HG03442 (cell line): ENCODE measurements at regions not wholly inside any gene's neighbourhood (a gene's known extent, or its start where the extent isn't known, plus 50 kb on each side); places are given as distances from the start of the nearest gene placed in this dataset.
"Not testable (repeated sequence)": the region's sequence is repeated elsewhere in the genome, so short reads cannot be mapped to it uniquely, and the experiment has no call there.

Source experiments
- ATAC-seq: cut with Tn5 transposase; IDR thresholded peaks from one replicate; pipeline ENCODE4 v1.9.1; 2021; ENCODE audit warnings: mild to moderate bottlenecking, moderate library complexity; ENCODE audit not compliant: unreplicated experiment

DNA sequence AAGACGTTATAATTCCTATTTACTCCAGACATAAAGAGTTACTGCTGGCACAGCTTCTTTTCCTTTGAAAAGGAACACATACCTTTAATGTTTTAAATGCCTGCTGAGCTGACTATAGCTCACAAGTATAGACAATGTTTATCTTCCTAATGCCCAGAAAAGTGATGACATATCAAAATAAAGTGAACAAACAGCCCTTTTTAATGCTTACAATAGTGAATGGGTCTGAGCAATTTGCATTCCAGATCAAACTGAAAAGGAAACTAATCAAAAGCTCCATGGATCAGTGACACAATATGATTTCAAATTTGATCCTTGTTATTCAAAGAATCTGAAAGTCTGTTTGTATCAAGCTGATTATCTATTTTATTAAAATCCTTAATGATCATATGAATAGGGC lies 233.6 kb upstream of the SEMA3E start:
- no peak for ATAC-seq

DNA sequence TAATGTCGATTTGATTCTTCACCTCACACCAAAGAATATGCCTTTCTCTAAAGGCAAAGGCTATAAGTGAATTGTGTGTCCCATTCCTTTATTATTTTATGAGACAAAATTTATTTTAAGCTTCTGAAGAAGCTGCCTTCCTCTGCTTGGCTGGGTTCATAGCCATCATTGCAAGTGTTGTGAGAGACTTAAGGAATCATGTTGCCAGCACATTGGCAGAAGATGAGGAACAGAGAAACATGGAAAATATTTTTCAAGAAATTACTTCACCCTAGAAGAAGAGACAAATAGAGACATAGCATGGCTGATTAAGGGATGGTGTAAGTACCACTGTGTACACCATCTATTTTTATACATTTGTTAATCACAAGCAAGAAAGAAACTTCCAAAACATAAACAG lies 230.1 kb upstream of the SEMA3E start:
- no peak for ATAC-seq

- ATAC-seq = no peak
Measured at GRCh38 chr7:83878614-83879013, 229.7 kb upstream of the SEMA3E start.

- ATAC-seq = no peak
Measured at GRCh38 chr7:83876593-83876992, 227.7 kb upstream of the SEMA3E start.

- ATAC-seq = no peak
Measured at GRCh38 chr7:83873459-83873858, 224.5 kb upstream of the SEMA3E start.

GRCh38 chr7:83872501-83872900 lies 223.6 kb upstream of the SEMA3E start:
- no peak for ATAC-seq

DNA sequence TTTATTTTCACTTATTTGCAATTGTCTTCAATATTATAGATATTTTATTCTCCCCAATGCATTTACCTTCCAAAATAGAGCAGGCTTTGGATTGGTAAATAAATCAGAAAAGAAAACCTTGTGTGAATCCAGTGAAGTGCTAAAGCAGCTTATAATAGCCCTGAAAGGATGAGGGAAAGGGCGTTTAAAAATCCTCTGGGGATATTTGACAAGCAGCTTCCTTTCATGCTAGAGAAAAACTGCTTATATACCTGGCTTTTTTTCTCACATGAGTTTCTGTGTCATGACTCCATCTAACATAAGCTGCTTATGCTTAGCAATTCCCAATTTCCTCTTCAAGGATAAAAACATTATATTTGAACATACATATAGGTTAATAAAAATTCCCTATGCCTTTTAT lies 221.6 kb upstream of the SEMA3E start:
- no peak for ATAC-seq

DNA sequence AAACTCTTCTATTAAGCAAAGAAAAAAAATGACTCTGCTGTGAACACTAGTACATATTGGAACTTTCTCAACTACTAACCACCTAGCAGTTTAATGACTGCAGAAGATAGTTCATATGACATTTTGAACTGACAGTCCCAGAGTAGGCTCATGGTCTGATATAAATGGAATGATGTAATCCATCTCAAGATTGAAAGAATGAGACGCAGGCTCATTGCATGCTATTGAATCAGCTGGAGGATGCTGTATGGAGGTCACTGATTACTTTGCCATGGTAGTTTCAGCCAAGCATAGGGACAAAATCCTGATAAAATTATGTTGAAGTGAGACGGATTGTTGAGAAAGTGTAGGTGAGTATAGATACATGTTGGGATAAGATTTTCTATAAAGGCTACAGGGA lies 217.6 kb upstream of the SEMA3E start:
- no peak for ATAC-seq

DNA sequence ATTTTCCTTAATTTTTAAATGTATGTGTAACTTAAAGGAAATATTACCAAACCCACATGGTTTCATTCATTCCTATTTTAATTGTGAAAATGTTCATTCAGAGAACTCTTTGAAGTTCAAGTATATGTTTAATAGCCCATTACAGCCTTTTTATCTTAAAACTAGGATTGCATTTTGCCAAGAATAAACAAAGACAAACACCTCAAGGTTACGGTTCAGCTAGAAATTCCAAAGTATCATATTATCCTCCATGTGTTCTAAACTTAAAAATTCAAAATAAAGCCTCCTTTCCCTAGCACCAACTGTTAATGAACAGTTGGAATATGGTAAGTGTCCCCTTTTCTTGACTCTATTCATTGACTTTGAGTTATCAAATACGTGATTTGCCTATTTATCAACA lies 215.6 kb upstream of the SEMA3E start:
- no peak for ATAC-seq

- no peak for ATAC-seq
Measured at GRCh38 chr7:83863906-83864305, 215.0 kb upstream of the SEMA3E start.

GRCh38 chr7:83861876-83862275 lies 212.9 kb upstream of the SEMA3E start:
- ATAC-seq = no peak

GRCh38 chr7:83859827-83860226 lies 210.9 kb upstream of the SEMA3E start:
- no peak for ATAC-seq

DNA sequence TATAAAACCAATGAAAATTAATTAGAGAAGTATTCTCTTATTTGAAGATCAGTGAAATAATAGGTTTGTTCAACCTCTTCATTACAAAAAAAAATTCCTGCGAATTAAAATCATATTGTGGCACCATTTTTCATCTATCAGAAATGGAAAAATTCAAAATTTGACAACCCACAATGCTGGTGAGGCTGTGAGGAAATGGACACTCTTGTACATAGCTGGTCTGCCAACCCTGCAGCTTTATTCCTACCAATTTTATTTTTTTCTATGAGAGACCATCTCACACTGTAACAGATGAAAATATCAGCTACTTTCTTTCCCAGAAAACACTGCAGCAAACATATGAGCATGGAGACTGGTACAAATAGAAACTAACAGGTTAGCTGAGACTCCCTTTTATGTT lies 208.8 kb upstream of the SEMA3E start:
- no peak for ATAC-seq

DNA sequence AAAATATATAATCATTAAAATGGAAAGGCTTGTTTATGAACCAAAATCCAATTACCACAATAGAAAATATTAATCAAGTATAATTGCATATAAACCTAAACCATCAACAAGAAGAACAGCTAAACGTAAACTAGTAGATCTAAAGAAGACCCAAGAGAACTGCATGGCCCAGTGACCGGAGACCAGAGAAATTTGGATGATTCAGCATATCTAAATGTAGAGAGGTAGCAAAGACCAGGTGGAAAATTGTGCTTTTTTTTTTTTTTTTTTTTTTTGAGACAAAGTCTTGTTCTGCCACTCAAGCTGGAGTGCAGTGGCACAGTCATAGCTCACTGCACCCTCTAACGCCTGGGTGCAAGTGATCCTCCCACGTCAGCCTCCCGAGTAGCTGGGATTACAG lies 207.2 kb upstream of the SEMA3E start:
- ATAC-seq = no peak

DNA sequence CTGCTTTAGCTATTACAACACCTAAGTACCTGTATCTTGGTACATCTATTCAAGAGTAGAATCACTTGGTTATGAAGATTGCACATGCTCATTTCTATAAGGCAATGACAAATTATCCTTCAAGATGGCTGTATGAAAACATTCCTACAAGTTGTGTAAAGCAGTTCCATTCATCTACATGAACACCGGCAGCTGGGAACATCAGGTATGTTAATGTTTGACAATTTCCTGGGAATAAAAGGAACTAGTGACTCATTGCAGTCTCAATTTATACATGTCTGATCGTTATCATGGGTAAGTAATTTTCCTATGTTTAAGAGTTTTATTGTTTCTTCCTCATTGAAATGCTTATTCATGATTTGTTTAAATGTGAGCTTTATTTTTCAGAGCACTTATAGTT lies 203.2 kb upstream of the SEMA3E start:
- no peak for ATAC-seq

GRCh38 chr7:83851551-83851950 lies 202.6 kb upstream of the SEMA3E start:
- no peak for ATAC-seq

DNA sequence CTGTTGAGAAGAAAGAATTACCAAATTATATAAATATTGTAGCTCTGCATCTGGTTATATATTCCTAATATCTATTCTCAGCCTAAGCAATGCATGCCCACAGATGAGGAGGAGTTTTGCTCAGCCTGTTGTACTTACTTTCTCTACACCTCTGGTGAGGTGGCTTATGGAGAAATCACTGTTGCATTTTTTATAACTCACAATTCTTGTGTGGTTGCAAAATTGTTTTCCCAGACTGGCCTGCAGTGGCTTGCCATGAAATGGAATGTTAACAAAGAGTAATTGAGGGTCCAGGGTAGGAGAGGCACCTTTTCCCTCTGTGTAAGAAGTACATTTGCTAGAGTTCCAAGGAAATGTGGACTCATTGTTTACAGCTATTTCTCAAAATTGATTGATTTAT lies 202.0 kb upstream of the SEMA3E start:
- no peak for ATAC-seq

GRCh38 chr7:83850125-83850524 lies 201.2 kb upstream of the SEMA3E start:
- no peak for ATAC-seq

- ATAC-seq = no peak
Measured at GRCh38 chr7:83849131-83849530, 200.2 kb upstream of the SEMA3E start.

DNA sequence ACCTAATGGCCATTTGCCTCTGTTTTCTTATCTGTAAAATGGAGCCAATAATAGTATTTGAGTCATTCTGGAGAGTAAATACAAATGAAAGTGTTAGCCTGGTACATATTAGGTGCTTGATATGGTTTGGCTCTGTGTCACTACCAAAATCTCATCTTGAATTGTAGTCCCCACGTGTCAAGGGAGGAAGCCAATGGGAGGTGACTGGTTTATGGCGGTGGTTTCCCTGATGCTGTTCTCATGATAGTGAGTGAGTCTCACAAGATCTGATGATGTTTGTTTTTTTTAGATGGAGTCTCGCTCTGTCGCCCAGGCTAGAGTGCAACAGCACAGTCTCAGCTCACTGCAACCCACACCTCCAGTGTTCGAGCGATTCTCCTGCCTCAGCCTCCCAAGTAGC lies 194.0 kb upstream of the SEMA3E start:
- no peak for ATAC-seq

DNA sequence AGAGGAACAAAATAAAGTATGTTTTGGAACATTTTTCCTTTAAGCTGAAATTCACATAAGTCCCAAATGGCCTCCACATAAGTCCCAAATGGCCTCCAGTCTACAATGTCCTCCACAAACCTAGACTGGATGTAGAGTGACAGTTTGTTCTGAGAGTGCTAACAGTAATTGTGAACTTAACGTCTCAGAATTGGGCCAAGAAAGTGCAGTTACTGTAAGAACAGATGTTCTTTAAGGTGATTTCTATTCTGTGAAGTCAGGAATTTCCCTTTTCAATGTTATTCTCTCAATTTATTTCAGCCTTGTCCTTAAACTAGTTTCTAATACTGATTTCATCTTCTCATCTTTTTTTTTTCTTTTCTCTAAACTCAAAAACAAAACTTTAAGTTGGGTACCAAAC lies 188.7 kb upstream of the SEMA3E start:
- ATAC-seq = no peak

GRCh38 chr7:83836028-83836427 lies 187.1 kb upstream of the SEMA3E start:
- ATAC-seq = no peak

DNA sequence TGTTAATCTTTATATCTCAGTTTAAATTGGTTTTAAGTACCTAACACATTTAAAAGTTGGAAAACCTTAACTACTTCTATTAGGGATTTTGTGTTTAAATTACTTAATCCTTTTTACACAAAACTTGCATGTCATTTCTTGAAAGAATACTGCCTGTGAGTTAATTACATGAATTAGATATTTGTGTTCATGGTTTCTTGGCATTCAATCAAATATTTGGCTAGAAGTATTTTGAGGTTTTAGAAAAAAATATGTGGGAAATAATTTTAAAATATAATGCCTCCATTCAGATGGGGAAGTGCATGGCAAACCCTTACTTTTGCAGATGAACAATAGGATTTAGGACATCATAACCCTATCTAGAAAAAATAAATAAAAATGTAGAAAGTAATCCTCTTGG lies 186.5 kb upstream of the SEMA3E start:
- ATAC-seq = no peak

GRCh38 chr7:83833721-83834120 lies 184.8 kb upstream of the SEMA3E start:
- not testable (repeated sequence) for ATAC-seq
